Naive B cell (primary cell): ENCODE measurements at regions not wholly inside any gene's neighbourhood (a gene's known extent, or its start where the extent isn't known, plus 50 kb on each side); places are given as distances from the start of the nearest gene placed in this dataset.

ENCODE experiments used
- ATAC-seq, 2 donors: fragments of 150-1000 bp; cut with Tn5 transposase; 2 replicates each; pipeline ENCODE4 v1.10.0; 2021; ENCODE audit warnings: low read depth in 2 of 2, mild to moderate bottlenecking in 2 of 2, moderate library complexity in 2 of 2
- DNase-seq: peaks from one replicate; pipeline ENCODE4 v3.0.0; 2022
- H3K27ac Mint-ChIP-seq, 6 donors: one replicate each; pipeline ENCODE4 v1.8.0; 2020 to 2022; ENCODE audit warnings: mild to moderate bottlenecking in 6 of 6, mixed read lengths in 6 of 6, moderate library complexity in 5 of 6, inconsistent platforms in 2 of 6
- H3K27me3 Mint-ChIP-seq, 3 donors: one replicate each; pipeline ENCODE4 v1.8.0; 2021 to 2022; ENCODE audit warnings: mixed read lengths in 3 of 3, mild to moderate bottlenecking in 1 of 3
- H3K36me3 Mint-ChIP-seq, 2 donors: one replicate each; pipeline ENCODE4 v1.8.0; 2020 to 2022; ENCODE audit warnings: mixed read lengths in 2 of 2, inconsistent platforms in 1 of 2, mild to moderate bottlenecking in 1 of 2
- H3K4me1 Mint-ChIP-seq, 3 donors: one replicate each; pipeline ENCODE4 v1.8.0; 2020 to 2022; ENCODE audit warnings: mixed read lengths in 3 of 3, inconsistent platforms in 1 of 3, mild to moderate bottlenecking in 1 of 3, moderate library complexity in 1 of 3
- H3K4me3 Mint-ChIP-seq, 8 donors: one replicate each; pipeline ENCODE4 v1.8.0; 2020 to 2022; ENCODE audit warnings: mild to moderate bottlenecking in 8 of 8, mixed read lengths in 8 of 8, moderate library complexity in 8 of 8, inconsistent platforms in 2 of 8
- H3K9me3 Mint-ChIP-seq, 7 donors: one replicate each; pipeline ENCODE4 v1.8.0; 2020 to 2022; ENCODE audit warnings: mixed read lengths in 7 of 7, mild to moderate bottlenecking in 5 of 7, inconsistent platforms in 2 of 7, moderate library complexity in 1 of 7

- peaks cover 9 to 16% (median 15%) of the 10 kb centered on the region in 3 donors for H3K27me3 Mint-ChIP-seq
- peaks cover 0 to 7% (median 0%) of the 10 kb centered on the region in 7 donors for H3K9me3 Mint-ChIP-seq
- no peaks in the 10 kb centered on the region for H3K36me3 Mint-ChIP-seq
- peak overlapping the region in 1 of 8 donors; percentile 22 for H3K4me3 Mint-ChIP-seq
- DNase-seq (no peak), ATAC-seq (no peak)
- H3K4me1 Mint-ChIP-seq = peaks cover 7 to 18% (median 15%) of the 10 kb centered on the region in 3 donors
- H3K27ac Mint-ChIP-seq = no peak overlapping the region
These were observed 80.7 kb downstream of the OLIG3 start for GRCh38 chr6:137413482-137413881.

GRCh38 chr6:137412562-137412961, 81.6 kb downstream of the OLIG3 start:
- H3K4me1 Mint-ChIP-seq = peaks cover 7 to 18% (median 15%) of the 10 kb centered on the region in 3 donors
- no peaks in the 10 kb centered on the region for H3K36me3 Mint-ChIP-seq
- no peak for DNase-seq
- peaks cover 9 to 16% (median 15%) of the 10 kb centered on the region in 3 donors for H3K27me3 Mint-ChIP-seq
- H3K4me3 Mint-ChIP-seq = no peak overlapping the region
- H3K9me3 Mint-ChIP-seq = peaks cover 0 to 7% (median 0%) of the 10 kb centered on the region in 7 donors
- ATAC-seq = no peak
- no peak overlapping the region for H3K27ac Mint-ChIP-seq

DNA sequence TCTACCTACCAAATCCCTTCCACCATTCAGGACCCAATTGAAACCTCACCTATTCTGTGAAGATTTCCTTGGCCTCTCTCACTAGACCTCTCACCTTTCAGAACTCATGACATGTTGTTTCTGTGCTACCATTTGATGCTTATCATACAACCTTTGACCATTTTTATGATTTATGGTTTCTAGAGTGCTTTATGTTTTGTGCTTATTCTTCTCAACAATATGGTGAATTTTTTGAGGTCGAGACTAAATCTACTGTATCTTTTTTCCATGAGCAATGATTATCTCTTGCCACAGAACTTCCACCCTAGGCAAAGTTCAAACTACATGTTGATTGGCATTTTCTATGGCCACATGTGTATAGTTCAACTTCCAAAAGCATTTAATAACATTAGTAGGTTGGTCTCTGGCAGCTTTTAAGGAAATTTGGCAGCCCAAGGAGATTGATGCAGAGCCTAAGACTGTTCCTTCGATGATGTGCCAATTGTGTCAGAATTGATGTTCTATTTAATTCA, 84.9 kb downstream of the OLIG3 start:
- Mint-ChIP-seq H3K27ac (peak overlapping the region in 1 of 6 donors; percentile 81), H3K4me3 (no peak overlapping the region), H3K27me3 (peaks cover 5 to 16% (median 15%) of the 10 kb centered on the region in 3 donors), H3K4me1 (peaks cover 9 to 15% (median 13%) of the 10 kb centered on the region in 3 donors), H3K9me3 (peaks cover 0 to 13% (median 6%) of the 10 kb centered on the region in 7 donors), H3K36me3 (no peaks in the 10 kb centered on the region)
- DNase-seq (no peak), ATAC-seq (no peak)

GRCh38 chr6:137407816-137408215, 86.4 kb downstream of the OLIG3 start:
- H3K9me3 Mint-ChIP-seq = peaks cover 0 to 13% (median 6%) of the 10 kb centered on the region in 7 donors

DNA sequence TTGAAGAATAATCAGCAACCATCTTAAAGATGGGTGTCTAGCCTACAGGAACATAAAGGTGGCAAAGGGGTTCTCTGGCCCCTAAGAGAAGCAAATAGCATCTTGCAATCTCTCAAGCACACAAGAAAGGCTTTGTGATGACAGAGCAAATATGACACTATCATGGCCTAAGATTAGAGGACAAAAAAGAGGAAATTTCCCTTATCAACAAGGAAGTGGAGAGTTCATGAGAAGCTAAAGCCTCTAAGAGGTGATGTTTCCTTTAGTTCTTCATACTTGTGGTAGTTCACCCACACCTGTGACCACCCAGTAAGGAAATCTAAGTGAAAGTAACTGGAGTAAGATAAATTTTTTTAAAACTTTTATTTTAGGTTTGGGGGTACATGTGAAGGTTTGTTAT, 88.4 kb downstream of the OLIG3 start:
- Mint-ChIP-seq H3K27me3 (peaks cover 0 to 14% (median 5%) of the 10 kb centered on the region in 3 donors), H3K4me1 (peaks cover 5 to 15% (median 13%) of the 10 kb centered on the region in 3 donors)
- peak; percentile 65 to 68 for ATAC-seq

More at GRCh38 chr6:137407816-137408215, 86.4 kb downstream of the OLIG3 start:
- H3K27ac Mint-ChIP-seq = no peak overlapping the region
- H3K36me3 Mint-ChIP-seq = no peaks in the 10 kb centered on the region
- peaks cover 0 to 12% (median 7%) of the 10 kb centered on the region in 3 donors for H3K27me3 Mint-ChIP-seq
- H3K4me3 Mint-ChIP-seq = no peak overlapping the region
- peaks cover 5 to 15% (median 13%) of the 10 kb centered on the region in 3 donors for H3K4me1 Mint-ChIP-seq
- ATAC-seq (no peak), DNase-seq (no peak)

DNA sequence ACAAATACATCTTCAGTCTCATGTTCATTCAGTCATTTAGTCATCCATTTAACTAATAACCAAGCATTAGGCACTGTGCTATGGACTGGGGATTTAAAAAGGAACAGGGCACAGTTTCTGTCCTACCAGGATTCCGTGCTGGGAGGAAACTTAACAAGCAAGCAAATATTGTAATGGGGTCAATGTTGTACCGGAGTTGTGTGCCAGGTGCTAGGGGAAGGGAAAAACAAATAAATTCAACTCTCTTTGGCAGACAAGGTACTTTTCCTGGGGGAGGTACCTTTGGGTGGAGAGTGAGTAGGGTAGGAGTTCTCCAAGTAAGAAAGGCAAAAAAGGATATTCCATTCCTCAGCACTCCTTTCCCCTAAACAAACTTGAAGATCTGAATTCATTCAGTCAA, 90.3 kb downstream of the OLIG3 start:
- H3K27ac Mint-ChIP-seq = no peak overlapping the region
- peaks cover 0 to 8% (median 5%) of the 10 kb centered on the region in 7 donors for H3K9me3 Mint-ChIP-seq
- DNase-seq (no peak), ATAC-seq (no peak)
- H3K4me3 Mint-ChIP-seq = no peak overlapping the region
- H3K27me3 Mint-ChIP-seq = peaks cover 0 to 14% (median 5%) of the 10 kb centered on the region in 3 donors
- peaks cover 5 to 15% (median 13%) of the 10 kb centered on the region in 3 donors for H3K4me1 Mint-ChIP-seq
- H3K36me3 Mint-ChIP-seq = no peaks in the 10 kb centered on the region

More for the DNA sequence above, 88.4 kb downstream of the OLIG3 start:
- DNase-seq = no peak
- Mint-ChIP-seq H3K4me3 (peak overlapping the region in 1 of 8 donors; percentile 5), H3K27ac (no peak overlapping the region), H3K36me3 (no peaks in the 10 kb centered on the region), H3K9me3 (peaks cover 0 to 13% (median 6%) of the 10 kb centered on the region in 7 donors)

GRCh38 chr6:137403443-137403842, 90.8 kb downstream of the OLIG3 start:
- Mint-ChIP-seq H3K9me3 (peaks cover 0 to 8% (median 5%) of the 10 kb centered on the region in 7 donors), H3K36me3 (no peaks in the 10 kb centered on the region)

GRCh38 chr6:137402143-137402680, 92.0 kb downstream of the OLIG3 start:
- Mint-ChIP-seq H3K36me3 (no peaks in the 10 kb centered on the region), H3K4me3 (no peak overlapping the region), H3K4me1 (peaks cover 5 to 15% (median 10%) of the 10 kb centered on the region in 3 donors), H3K27me3 (peaks cover 0 to 18% (median 5%) of the 10 kb centered on the region in 3 donors), H3K9me3 (peaks cover 0 to 7% (median 4%) of the 10 kb centered on the region in 7 donors), H3K27ac (peak overlapping the region in 1 of 6 donors; percentile 37)
- ATAC-seq = no peak
- DNase-seq = no peak

More at GRCh38 chr6:137403443-137403842, 90.8 kb downstream of the OLIG3 start:
- DNase-seq (no peak), ATAC-seq (no peak)
- H3K27ac Mint-ChIP-seq = no peak overlapping the region
- H3K4me1 Mint-ChIP-seq = peaks cover 5 to 15% (median 13%) of the 10 kb centered on the region in 3 donors
- no peak overlapping the region for H3K4me3 Mint-ChIP-seq
- peaks cover 0 to 14% (median 5%) of the 10 kb centered on the region in 3 donors for H3K27me3 Mint-ChIP-seq

DNA sequence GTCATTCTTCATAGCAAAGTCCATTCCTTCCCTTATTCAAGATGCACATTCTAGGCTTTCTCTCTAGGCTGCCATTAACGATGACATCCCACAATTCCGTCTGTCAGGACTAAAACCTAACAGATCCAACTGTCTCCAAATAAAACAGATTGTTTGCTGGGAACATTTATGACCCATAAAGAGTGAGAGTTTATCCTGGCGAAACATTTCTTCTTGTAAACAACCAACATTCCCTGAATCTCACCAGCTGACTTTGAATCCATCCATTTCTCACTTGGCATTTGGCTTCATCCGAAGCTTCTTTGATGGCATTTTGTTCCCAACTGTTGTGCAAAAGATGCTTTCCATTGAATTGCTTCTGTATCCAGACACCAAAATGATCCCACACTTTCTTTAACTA, 93.1 kb downstream of the OLIG3 start:
- Mint-ChIP-seq H3K36me3 (no peaks in the 10 kb centered on the region), H3K27me3 (peaks cover 0 to 18% (median 5%) of the 10 kb centered on the region in 3 donors), H3K4me1 (peaks cover 2 to 7% (median 6%) of the 10 kb centered on the region in 3 donors), H3K9me3 (no peaks in the 10 kb centered on the region), H3K27ac (no peak overlapping the region), H3K4me3 (no peak overlapping the region)
- ATAC-seq (no peak), DNase-seq (no peak)

DNA sequence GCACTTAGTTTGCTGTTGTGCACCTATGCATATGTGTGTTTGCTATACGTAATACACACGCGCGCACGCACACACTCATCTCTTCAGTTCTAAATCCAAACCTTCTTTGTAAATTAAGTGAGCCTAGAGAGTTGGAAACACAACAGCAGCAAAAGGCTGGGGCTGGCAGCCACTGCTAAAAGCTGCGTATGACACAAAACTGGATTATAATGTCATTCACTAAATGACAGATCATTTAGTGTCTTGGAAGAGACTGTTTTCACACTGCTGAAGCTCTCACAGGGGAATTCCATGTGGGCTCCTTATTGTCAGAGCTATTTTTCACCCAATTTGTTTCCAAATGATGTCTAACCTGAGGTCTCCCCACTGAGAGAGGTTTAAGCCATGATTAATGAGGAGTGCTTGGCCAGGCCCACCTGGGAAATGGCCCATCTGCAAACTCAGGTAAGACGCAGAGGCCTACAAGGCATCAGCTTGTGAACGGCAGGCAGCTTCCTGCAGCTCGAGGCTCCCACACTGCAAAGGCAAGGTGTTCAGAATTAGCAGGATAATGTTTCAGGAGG, 94.2 kb downstream of the OLIG3 start:
- H3K27ac Mint-ChIP-seq = no peak overlapping the region

DNA sequence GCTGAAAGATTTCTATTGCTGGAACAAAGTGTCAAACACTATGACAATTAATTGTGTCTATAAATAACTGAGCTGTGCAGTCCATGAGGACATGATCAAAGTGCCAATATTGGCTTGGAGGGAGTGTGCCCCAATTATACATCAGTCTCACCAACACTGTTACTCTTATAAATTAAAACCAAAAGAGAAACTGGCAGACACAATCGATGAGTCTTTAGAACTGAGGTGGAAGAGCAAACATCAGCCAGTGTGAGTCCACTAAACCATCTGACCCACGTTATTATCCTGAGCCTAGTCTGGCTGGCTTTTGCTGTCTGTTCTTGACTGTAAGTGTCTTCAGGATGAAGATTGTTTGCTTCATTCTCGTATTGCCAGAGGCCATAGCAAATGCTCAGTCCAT, 98.9 kb downstream of the OLIG3 start:
- no peak for ATAC-seq

More for the DNA sequence above, 94.2 kb downstream of the OLIG3 start:
- ATAC-seq (no peak), DNase-seq (no peak)
- H3K36me3 Mint-ChIP-seq = no peaks in the 10 kb centered on the region
- no peaks in the 10 kb centered on the region for H3K9me3 Mint-ChIP-seq
- H3K4me1 Mint-ChIP-seq = no peaks in the 10 kb centered on the region
- H3K4me3 Mint-ChIP-seq = no peak overlapping the region
- H3K27me3 Mint-ChIP-seq = peaks cover 0 to 18% (median 5%) of the 10 kb centered on the region in 3 donors

GRCh38 chr6:137391061-137391814, 103.0 kb downstream of the OLIG3 start:
- Mint-ChIP-seq H3K36me3 (no peaks in the 10 kb centered on the region), H3K27me3 (no peaks in the 10 kb centered on the region), H3K4me1 (peaks cover 27 to 40% (median 32%) of the 10 kb centered on the region in 3 donors), H3K9me3 (peaks cover 0 to 2% (median 0%) of the 10 kb centered on the region in 7 donors), H3K4me3 (no peak overlapping the region), H3K27ac (peak overlapping the region in 1 of 6 donors; percentile 76)
- no peak for DNase-seq
- no peak for ATAC-seq

More for the DNA sequence above, 98.9 kb downstream of the OLIG3 start:
- H3K27me3 Mint-ChIP-seq = peaks cover 0 to 4% (median 0%) of the 10 kb centered on the region in 3 donors
- H3K9me3 Mint-ChIP-seq = no peaks in the 10 kb centered on the region
- no peak for DNase-seq
- H3K4me3 Mint-ChIP-seq = no peak overlapping the region
- peaks cover 2 to 5% (median 5%) of the 10 kb centered on the region in 3 donors for H3K4me1 Mint-ChIP-seq
- no peaks in the 10 kb centered on the region for H3K36me3 Mint-ChIP-seq
- no peak overlapping the region for H3K27ac Mint-ChIP-seq

- peaks cover 0 to 6% (median 0%) of the 10 kb centered on the region in 7 donors for H3K9me3 Mint-ChIP-seq
- peak overlapping the region in 4 of 8 donors; percentile 32 to 82 (median 64) for H3K4me3 Mint-ChIP-seq
- DNase-seq = no peak
- H3K27ac Mint-ChIP-seq = peak overlapping the region in 1 of 6 donors; percentile 85
- no peaks in the 10 kb centered on the region for H3K27me3 Mint-ChIP-seq
- no peak for ATAC-seq
- no peaks in the 10 kb centered on the region for H3K36me3 Mint-ChIP-seq
- H3K4me1 Mint-ChIP-seq = peaks cover 32 to 44% (median 32%) of the 10 kb centered on the region in 3 donors
These were observed 103.9 kb downstream of the OLIG3 start for GRCh38 chr6:137390334-137390733.
